Parathyroid adenoma (tissue), 2 donors: ENCODE measurements at regions not wholly inside any gene's neighbourhood (a gene's known extent, or its start where the extent isn't known, plus 50 kb on each side); places are given as distances from the start of the nearest gene placed in this dataset.

ENCODE experiments used
- H2AFZ ChIP-seq: fragments of 300-600 bp; sonication (generic); one replicate; pipeline ENCODE4 v1.7.0; 2017; ENCODE audit warnings: antibody characterized with exemption, mild to moderate bottlenecking
- H3K27ac ChIP-seq: fragments of 300-600 bp; sonication (generic); one replicate; pipeline ENCODE4 v1.7.0; 2017
- H3K27me3 ChIP-seq: fragments of 300-600 bp; sonication (generic); one replicate; pipeline ENCODE4 v1.7.0; 2017; ENCODE audit warnings: low read length; ENCODE audit not compliant: control insufficient read depth, insufficient read depth
- H3K36me3 ChIP-seq: fragments of 300-600 bp; sonication (generic); one replicate; pipeline ENCODE4 v1.7.0; 2017; ENCODE audit warnings: low read length; ENCODE audit not compliant: control insufficient read depth, insufficient read depth
- H3K4me1 ChIP-seq: fragments of 300-600 bp; sonication (generic); one replicate; pipeline ENCODE4 v1.7.0; 2017; ENCODE audit warnings: control low read depth
- H3K4me2 ChIP-seq: fragments of 300-600 bp; sonication (generic); one replicate; pipeline ENCODE4 v1.7.0; 2017; ENCODE audit warnings: low read length
- H3K4me3 ChIP-seq: fragments of 300-600 bp; sonication (generic); one replicate; pipeline ENCODE4 v1.7.0; 2017; ENCODE audit warnings: low read depth, low read length
- H3K79me2 ChIP-seq: fragments of 300-600 bp; sonication (generic); one replicate; pipeline ENCODE4 v1.7.0; 2017; ENCODE audit warnings: control low read depth
- H3K9ac ChIP-seq: fragments of 300-600 bp; sonication (generic); one replicate; pipeline ENCODE4 v1.7.0; 2017; ENCODE audit warnings: mild to moderate bottlenecking
- H3K9me3 ChIP-seq: fragments of 300-600 bp; sonication (generic); one replicate; pipeline ENCODE4 v1.7.0; 2017; ENCODE audit warnings: low read length; ENCODE audit not compliant: control insufficient read depth
- TF ChIP-seq, protein P1 (sequence below): fragments of 300-600 bp; sonication (generic); IDR thresholded peaks from one replicate; pipeline ENCODE4 v1.7.0; 2017; ENCODE audit warnings: antibody characterized with exemption, mild to moderate bottlenecking
- donor health status: primary hyperparathyroidism.

DNA sequence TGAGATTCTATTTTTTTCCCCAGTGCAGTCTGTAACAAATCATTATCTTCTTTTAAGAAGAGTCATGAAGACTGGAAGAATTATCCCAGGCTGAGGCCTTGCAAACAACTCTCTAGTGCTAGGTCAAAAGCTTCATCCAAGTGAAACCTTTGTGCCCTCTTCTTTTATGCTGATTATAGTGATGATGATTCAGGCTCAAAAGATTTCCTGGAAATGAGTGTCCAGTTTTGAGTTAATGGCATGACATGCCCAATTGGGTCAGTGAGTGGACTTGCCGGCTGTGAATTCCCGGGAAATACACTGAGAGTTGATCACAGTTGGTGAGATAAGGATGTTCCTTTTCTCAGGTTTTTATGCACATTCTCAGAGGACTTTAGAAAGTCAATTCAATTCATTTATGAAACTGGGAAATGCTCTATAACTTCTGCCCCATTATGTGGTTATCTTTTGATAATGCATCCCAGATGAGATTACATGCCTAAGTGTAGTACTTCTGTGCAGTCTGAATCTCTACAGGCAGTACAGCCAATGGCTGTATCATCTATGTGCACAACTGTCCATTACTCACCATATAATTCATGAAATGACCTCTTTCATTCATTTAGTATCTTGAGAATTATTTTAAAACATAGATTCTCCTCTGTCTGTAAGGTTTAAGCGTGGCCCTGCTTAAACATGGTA, 66.2 kb downstream of the S1PR1 start:
- H3K27me3 ChIP-seq: no peaks in the 10 kb centered on the region
- TF ChIP-seq, protein P1, sequence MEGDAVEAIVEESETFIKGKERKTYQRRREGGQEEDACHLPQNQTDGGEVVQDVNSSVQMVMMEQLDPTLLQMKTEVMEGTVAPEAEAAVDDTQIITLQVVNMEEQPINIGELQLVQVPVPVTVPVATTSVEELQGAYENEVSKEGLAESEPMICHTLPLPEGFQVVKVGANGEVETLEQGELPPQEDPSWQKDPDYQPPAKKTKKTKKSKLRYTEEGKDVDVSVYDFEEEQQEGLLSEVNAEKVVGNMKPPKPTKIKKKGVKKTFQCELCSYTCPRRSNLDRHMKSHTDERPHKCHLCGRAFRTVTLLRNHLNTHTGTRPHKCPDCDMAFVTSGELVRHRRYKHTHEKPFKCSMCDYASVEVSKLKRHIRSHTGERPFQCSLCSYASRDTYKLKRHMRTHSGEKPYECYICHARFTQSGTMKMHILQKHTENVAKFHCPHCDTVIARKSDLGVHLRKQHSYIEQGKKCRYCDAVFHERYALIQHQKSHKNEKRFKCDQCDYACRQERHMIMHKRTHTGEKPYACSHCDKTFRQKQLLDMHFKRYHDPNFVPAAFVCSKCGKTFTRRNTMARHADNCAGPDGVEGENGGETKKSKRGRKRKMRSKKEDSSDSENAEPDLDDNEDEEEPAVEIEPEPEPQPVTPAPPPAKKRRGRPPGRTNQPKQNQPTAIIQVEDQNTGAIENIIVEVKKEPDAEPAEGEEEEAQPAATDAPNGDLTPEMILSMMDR: no peak
- H3K27ac ChIP-seq: no peak overlapping the region
- no peaks in the 10 kb centered on the region for H3K79me2 ChIP-seq
- H3K4me2 ChIP-seq: no peak overlapping the region
- no peaks in the 10 kb centered on the region for H3K36me3 ChIP-seq
- H3K9ac ChIP-seq: no peak overlapping the region
- no peak overlapping the region for H3K4me3 ChIP-seq
- no peaks in the 10 kb centered on the region for H3K4me1 ChIP-seq
- H2AFZ ChIP-seq: no peak overlapping the region
- H3K9me3 ChIP-seq: no peaks in the 10 kb centered on the region

- TF ChIP-seq, protein P1: no peak
- peak overlapping the region; percentile 61 for H3K27ac ChIP-seq
- no peaks in the 10 kb centered on the region for H3K9me3 ChIP-seq
- no peak overlapping the region for H3K9ac ChIP-seq
- no peak overlapping the region for H3K4me3 ChIP-seq
- H3K36me3 ChIP-seq: no peaks in the 10 kb centered on the region
- H3K27me3 ChIP-seq: no peaks in the 10 kb centered on the region
- H3K4me2 ChIP-seq: no peak overlapping the region
- peak overlapping the region; percentile 60 for H2AFZ ChIP-seq
- peaks cover 2% of the 10 kb centered on the region for H3K4me1 ChIP-seq
- no peaks in the 10 kb centered on the region for H3K79me2 ChIP-seq
These were observed 71.3 kb downstream of the S1PR1 start for GRCh38 chr1:101307985-101308689.

DNA sequence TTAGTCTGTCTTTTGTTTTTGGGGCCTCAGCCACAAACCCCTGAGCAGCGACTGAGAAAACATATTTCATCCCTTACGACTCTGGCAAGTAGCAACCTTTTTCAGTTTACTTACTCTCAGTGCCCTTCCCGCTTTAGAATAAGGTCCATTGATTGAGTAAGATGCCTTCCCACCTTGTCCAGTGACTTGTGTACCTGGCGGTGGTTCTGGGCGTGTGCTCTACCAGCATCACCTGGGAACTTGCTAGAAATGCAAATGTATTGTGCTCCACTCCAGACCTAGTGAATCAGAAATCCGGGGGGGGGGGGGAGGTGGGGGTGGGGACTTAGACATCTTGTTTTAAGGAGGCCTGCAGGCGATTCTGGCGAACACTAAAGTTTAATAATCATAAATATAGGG, 72.1 kb downstream of the S1PR1 start:
- TF ChIP-seq, protein P1: no peak

DNA sequence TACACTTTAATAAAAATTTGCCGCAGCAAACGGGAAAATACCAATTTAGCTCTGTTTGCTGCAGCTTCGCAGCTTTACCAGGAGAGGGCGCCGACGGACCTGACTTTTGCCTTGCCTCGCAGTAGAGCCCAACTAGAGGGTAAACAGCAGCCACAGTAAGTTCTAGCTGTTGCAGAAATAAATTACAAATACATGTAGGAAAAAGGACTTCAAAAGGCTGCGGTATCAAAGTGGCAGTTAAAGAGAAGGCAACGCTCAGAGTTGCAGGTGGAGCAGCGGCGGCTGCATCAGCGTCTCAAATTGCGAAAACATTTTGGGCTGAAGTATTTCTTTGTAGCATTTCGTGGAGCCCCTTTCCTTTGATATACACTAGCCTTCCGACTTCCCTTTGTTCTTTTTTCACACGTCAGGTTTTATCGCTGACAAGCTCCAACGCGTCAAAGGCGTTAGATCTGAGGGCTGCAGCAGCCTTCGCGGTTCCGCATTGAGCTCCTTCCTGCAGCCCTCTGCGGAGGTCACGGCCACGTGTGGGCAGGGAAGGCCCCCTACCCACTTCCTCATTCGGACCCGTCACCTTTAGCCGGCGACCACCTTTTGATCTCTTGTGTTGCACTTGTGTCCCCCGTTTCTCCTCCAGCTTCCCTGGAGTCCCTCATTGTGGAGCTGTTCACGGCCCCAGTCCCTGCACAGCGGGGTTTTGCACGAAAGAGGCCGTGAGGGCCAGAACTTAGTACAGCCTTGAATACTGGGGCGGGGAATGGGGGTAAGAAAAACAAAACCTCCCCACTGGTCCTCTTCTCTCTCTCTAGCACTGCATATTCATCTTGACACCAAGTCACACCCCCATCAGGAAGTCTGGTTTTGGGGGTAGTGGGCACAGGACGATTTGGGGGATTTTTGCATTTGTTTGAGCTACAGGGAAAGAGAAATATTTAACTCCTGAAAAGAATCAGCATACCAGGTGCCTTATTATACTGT, 72.8 kb downstream of the S1PR1 start:
- Histone ChIP-seq H3K4me2 (peak overlapping the region; percentile 71), H3K36me3 (no peaks in the 10 kb centered on the region), H2AFZ (peak overlapping the region; percentile 73), H3K4me3 (peak overlapping the region; percentile 31), H3K79me2 (no peaks in the 10 kb centered on the region), H3K9me3 (no peaks in the 10 kb centered on the region), H3K4me1 (peaks cover 2% of the 10 kb centered on the region), H3K27ac (no peak overlapping the region), H3K27me3 (no peaks in the 10 kb centered on the region), H3K9ac (no peak overlapping the region)
- TF ChIP-seq, protein P1: peak; percentile 78

More for the DNA sequence above, 72.1 kb downstream of the S1PR1 start:
- Histone ChIP-seq H3K4me2 (no peak overlapping the region), H3K27ac (no peak overlapping the region), H3K4me3 (no peak overlapping the region), H3K9ac (no peak overlapping the region), H3K27me3 (no peaks in the 10 kb centered on the region), H2AFZ (peak overlapping the region; percentile 42), H3K4me1 (peaks cover 2% of the 10 kb centered on the region), H3K79me2 (no peaks in the 10 kb centered on the region), H3K36me3 (no peaks in the 10 kb centered on the region), H3K9me3 (no peaks in the 10 kb centered on the region)
